Jurkat, Clone E6-1 (cell line): ENCODE measurements at regions not wholly inside any gene's neighbourhood (a gene's known extent, or its start where the extent isn't known, plus 50 kb on each side); places are given as distances from the start of the nearest gene placed in this dataset.

ENCODE experiments used
- DNase-seq: peaks from one replicate; pipeline ENCODE4 v3.0.0-alpha.2; 2011; ENCODE audit warnings: low read depth, low spot score
- H3K4me3 ChIP-seq: 2 replicates; pipeline ENCODE4 v1.5.1; 2011; ENCODE audit warnings: mild to moderate bottlenecking, low read length, control low read depth, moderate library complexity

DNA sequence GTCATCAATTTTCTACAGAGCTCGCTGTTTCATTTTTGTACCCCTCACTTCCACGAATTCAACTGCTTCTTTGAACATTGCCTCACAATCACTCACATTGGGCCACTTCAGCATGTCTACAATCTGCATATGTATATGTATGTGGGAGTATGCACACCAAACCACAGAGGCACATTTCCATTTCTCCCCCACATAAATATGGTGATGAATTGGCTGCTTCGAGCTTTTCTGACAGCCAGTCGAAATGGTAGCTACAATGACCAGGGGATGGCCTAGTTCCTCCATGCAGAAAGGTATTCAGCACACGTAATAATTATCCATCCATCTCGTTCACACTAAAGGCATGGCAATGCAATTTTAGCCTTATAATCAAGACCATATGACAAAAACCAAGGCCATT lies 229.6 kb upstream of the ESRRG start:
- H3K4me3 ChIP-seq, result no peak overlapping the region
- DNase-seq, result no peak

DNA sequence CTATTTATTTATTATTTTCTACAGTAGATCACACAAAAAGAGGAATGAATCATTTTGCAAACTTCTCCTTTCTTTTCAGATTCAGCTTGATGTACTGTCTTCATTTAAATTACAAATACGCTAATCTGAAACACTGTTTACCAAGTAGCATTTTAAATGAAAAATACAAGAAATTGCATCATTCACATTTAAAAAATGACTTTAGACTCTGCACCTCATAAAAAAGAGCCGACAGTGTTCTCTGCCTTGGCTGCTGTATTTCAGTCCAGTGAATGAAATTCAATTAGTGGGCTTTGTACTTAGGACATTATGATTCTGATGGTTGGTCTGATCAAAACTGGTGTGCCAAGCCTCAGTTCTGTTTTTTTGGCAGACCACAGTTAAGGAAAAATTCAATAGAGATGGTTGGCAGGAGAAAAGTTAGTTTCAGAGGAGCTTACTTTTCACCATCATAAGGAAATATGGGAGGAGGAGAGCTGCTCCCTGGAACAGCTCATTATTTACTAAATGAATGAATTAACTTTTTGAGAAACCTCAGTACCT lies 222.4 kb upstream of the ESRRG start:
- no peak for DNase-seq
- no peak overlapping the region for H3K4me3 ChIP-seq

GRCh38 chr1:216944864-216945510 lies 221.8 kb upstream of the ESRRG start:
- DNase-seq, result no peak

DNA sequence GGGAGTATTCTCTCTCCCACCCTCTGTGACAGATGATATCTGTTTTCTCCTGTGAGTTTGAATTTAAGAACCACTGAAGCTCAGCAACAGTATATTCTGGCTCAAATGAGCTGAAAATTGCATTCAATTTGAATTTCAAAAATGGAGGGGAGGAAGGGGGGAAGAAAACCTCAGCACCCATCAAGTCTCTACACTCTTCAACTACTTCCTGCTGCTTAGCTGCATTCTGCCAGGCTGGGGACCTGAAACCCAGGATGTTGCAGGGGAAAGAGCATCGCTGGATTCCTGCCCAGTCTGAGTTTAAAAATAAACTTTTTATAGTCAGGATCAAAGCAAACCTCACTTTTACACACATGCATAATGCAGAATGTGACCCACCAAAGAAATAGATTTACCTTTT lies 214.3 kb upstream of the ESRRG start:
- no peak overlapping the region for H3K4me3 ChIP-seq
- DNase-seq, result no peak

More at GRCh38 chr1:216944864-216945510, 221.8 kb upstream of the ESRRG start:
- no peak overlapping the region for H3K4me3 ChIP-seq

GRCh38 chr1:216936779-216937178 lies 213.6 kb upstream of the ESRRG start:
- no peak for DNase-seq
- H3K4me3 ChIP-seq, result no peak overlapping the region

GRCh38 chr1:216935901-216936300 lies 212.7 kb upstream of the ESRRG start:
- no peak for DNase-seq
- no peak overlapping the region for H3K4me3 ChIP-seq

- no peak overlapping the region for H3K4me3 ChIP-seq
- DNase-seq, result no peak
These were observed 209.2 kb upstream of the ESRRG start for GRCh38 chr1:216932424-216932823.

DNA sequence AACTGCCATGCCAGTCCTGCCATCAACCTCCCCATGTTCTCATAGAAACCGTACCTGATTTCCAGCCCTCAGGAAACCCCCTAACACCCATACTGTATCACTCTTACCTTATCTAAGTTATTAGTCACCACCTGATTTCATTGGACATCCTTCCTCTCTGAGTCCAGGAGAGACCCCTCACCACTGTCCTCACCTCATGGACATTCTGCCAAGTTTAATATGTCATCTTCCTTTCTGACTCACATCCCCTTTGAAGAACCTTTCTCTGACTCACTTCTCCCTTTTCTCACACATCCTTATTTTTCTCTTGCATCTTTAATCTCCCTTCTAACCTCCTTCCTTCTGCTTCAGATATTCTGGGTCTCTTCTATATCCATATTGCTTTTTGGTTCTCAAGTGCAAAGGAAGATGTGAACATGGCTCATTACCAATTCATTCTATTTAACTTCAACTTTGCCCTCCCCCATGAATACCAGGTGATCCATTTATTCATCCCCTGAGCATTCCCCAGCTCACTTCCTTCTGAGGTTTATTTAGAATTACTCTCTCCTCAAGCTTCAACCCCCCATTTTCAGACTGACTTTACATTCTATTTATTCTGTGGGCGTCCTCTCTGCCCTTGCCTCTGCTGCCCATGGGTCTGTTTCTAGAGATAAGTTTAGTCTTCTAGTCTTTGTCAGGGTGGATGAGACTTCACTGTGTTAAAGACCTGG lies 206.8 kb upstream of the ESRRG start:
- no peak overlapping the region for H3K4me3 ChIP-seq

GRCh38 chr1:216927633-216928032 lies 204.4 kb upstream of the ESRRG start:
- H3K4me3 ChIP-seq, result no peak overlapping the region
- no peak for DNase-seq

More for the DNA sequence above, 206.8 kb upstream of the ESRRG start:
- no peak for DNase-seq

DNA sequence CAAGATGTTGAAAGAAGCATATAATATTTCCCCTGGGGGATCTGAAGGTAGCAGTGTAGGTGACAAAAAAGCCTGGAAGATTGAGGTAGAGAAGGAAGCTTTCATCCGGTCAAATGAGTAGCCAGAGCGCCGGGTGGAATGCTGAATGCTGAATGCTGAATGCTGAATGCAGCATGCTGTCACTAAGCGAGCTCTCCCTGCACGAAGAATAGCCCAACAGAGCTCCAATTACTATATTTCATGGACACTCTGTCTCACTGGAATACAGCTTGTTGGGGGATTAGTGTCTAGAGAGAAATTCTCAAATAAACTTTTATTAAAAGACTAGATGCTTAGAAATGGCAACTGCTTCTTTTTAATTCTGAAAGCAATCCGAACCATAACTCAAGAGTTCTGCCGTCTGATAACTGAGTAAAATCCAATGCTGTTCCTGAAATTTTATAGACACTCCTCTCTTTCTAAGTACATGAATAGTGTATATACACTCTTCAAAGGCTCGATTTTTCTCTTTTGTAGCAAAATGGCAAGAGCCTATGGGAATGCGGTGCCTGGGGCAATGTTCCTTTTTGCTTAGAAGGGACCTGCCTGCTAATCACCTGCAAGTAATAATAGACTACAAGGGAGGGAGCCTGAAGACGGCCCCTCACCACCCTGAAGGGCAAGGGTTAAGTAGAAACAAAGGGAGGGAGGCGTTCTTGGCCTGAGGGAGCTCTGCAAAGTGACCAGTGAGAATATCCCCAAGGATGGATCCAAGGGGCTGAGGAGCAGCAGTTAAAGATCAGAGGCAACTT lies 203.7 kb upstream of the ESRRG start:
- no peak for DNase-seq
- no peak overlapping the region for H3K4me3 ChIP-seq

GRCh38 chr1:216925962-216926625 lies 202.9 kb upstream of the ESRRG start:
- H3K4me3 ChIP-seq, result no peak overlapping the region
- no peak for DNase-seq

- H3K4me3 ChIP-seq, result no peak overlapping the region
- DNase-seq, result no peak
These were observed 201.5 kb upstream of the ESRRG start for GRCh38 chr1:216924732-216925131.

DNA sequence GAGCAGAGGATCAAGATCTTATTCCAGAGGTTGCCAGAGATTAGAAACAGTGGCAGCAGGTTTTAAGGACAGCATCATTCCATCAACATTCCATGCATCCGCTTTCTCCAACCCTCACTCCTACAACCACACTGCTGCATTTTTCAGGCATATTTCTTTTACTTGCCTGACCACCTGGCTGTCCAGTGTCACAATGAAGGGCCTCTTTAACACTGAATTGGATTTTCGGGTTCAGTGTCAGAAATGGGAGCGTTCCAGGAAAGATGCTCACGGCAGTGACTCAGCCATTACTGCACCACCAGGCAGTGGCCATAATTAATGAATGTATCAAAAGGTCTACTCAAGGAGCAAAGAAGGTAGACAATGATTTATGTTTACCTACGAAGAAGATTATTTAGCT lies 200.4 kb upstream of the ESRRG start:
- H3K4me3 ChIP-seq, result no peak overlapping the region
- no peak for DNase-seq

DNA sequence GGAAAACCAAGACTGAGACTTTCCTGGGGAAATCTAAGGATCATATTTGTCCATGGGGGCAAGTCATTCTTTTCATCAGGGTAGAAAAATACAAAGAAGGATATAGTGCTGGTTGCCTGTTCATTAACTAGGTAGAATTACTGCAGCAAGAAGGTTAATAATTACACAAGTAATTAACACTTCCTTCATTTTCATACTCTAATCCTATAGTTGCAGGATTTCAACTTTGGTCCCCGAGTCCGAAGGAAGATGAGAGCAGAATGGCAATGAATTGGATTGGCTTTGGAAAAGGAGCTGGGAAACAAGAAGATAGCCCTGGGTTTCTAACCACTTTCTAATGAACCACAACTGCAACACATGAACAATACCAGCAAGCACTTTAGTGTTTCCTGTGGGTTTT lies 199.2 kb upstream of the ESRRG start:
- no peak overlapping the region for H3K4me3 ChIP-seq
- no peak for DNase-seq

- no peak overlapping the region for H3K4me3 ChIP-seq
- no peak for DNase-seq
These were observed 198.6 kb upstream of the ESRRG start for GRCh38 chr1:216921866-216922265.

DNA sequence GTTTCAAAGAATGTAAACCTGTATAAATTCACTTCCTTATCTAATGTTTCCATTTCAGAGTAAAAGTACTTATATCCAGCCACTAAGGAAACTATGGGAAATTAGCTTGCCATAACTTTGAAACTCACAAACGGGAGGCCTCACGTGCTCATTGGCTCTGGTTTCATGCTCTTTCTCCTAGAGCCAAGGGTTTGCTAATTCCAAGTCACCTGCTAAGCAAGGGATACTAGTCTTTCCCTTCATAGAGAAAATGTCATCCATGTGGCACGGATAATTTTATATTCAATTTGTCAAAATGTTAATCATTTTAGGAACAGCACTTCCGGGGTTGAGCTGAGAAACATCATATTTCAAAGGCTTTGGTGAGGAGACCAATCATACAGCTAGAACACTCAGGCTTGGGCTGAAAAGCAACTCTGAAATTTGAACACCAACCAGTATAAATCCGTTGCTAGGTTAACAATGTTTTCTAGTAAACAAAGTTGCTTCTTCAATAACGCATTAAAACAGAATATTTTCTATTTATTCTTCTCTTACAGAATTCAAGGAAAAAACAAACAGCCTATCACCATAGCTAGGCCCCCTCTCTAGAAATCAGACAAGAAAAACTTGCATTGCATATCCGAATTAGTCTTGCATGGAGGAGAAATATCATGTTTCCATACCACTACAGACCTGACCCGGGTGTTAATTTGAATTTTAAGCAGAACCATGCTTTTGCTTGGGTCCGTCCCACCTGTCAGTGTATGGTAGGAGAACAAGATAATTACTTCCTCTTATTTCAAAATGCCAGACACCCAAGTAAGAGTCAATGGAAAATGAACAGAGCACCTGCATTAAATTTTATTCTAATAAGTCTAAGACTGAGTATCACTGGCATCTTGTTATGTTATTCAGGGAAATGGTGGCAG lies 196.1 kb upstream of the ESRRG start:
- no peak overlapping the region for H3K4me3 ChIP-seq
- no peak for DNase-seq

DNA sequence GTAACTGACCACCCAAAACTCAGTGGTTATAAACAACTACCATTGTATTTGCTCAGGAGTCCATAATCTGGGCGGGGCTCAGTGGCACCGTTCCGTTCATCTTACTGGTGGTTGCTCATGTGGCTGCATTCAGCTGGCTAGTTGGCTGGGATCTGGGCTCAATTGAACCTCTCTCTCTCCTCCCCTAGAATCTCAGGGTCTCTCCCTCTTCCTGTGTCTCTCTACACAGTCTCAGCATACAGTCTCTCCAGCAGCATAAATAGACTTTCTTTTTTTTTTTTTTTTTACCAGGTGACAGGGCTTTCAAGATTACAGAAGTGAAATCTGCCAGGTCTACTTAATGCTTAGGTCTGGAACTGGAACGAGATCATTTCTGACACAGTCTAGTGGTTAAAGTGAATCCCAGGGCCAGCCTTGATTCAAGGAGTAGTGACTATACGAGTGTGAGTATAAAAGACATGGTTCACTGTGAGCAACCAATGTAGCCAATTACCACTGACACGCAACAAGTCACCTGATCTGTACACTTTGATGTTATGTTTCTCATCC lies 193.7 kb upstream of the ESRRG start:
- DNase-seq, result no peak

GRCh38 chr1:216914974-216915373 lies 191.7 kb upstream of the ESRRG start:
- no peak for DNase-seq
- H3K4me3 ChIP-seq, result no peak overlapping the region

More for the DNA sequence above, 193.7 kb upstream of the ESRRG start:
- H3K4me3 ChIP-seq, result no peak overlapping the region
